HEK293 (cell line): ENCODE measurements at regions not wholly inside any gene's neighbourhood (a gene's known extent, or its start where the extent isn't known, plus 50 kb on each side); places are given as distances from the start of the nearest gene placed in this dataset.

Source experiments
- CTCF ChIA-PET: fragments of 350-600 bp; formaldehyde crosslinking; extraction: SDS; loops from one replicate; lab custom pipeline; 2021; ENCODE audit warnings: antibody characterized with exemption; lab: Yijun Ruan, JAX
- POLR2A ChIA-PET: fragments of 300-600 bp; formaldehyde crosslinking; extraction: SDS; loops from one replicate; lab custom pipeline; 2020; ENCODE audit warnings: antibody characterized with exemption, inconsistent platforms; lab: Yijun Ruan, JAX
- H3K27ac ChIP-seq: fragments of 200-500 bp; sonication (Bioruptor generic); 2 replicates; pipeline ENCODE4 v1.5.1; 2014; ENCODE audit warnings: low read depth, low read length, control low read depth, inconsistent platforms; ENCODE audit errors: extremely low read depth
- H3K36me3 ChIP-seq, 2 experiments: fragments of 200-500 bp in 1 of 2; sonication (Bioruptor generic) in 1 of 2; 1 replicate in 1 of 2; 2 replicates in 1 of 2; pipeline ENCODE4 v1.5.1; 2014 to 2017; ENCODE audit warnings: inconsistent platforms in 2 of 2, low read length in 2 of 2; ENCODE audit not compliant: control insufficient read depth in 2 of 2, insufficient read depth in 1 of 2
- H3K4me1 ChIP-seq: fragments of 200-500 bp; sonication (Bioruptor generic); 2 replicates; pipeline ENCODE4 v1.5.1; 2014; ENCODE audit warnings: mild to moderate bottlenecking, low read length, inconsistent platforms; ENCODE audit not compliant: control insufficient read depth, insufficient read depth
- H3K4me3 ChIP-seq: 2 replicates; pipeline ENCODE4 v1.5.1; 2011; ENCODE audit warnings: low read depth, mild to moderate bottlenecking, control low read depth, low read length, moderate library complexity
- H3K9me3 ChIP-seq: fragments of 200-500 bp; sonication (Bioruptor generic); 2 replicates; pipeline ENCODE4 v1.5.1; 2014; ENCODE audit warnings: low read depth, low read length, inconsistent platforms; ENCODE audit not compliant: control insufficient read depth, insufficient read depth
- EGR2 ChIP-seq: fragments of 450-650 bp; formaldehyde crosslinking; IDR thresholded peaks from 2 replicates; pipeline ENCODE4 v1.5.1; 2016; ENCODE audit warnings: low read depth, missing biosample characterization, missing genetic modification characterization
- FEZF1 ChIP-seq: fragments of 450-650 bp; formaldehyde crosslinking; IDR thresholded peaks from 2 replicates; pipeline ENCODE4 v1.5.1; 2016; ENCODE audit warnings: missing biosample characterization, missing genetic modification characterization
- HOXD13 ChIP-seq: sonication (generic); formaldehyde crosslinking; IDR thresholded peaks from 2 replicates; pipeline ENCODE4 v1.8.0; 2022; ENCODE audit warnings: missing genetic modification reagents, borderline replicate concordance
- MYNN ChIP-seq: fragments of 450-650 bp; formaldehyde crosslinking; IDR thresholded peaks from 2 replicates; pipeline ENCODE4 v1.5.1; 2016; ENCODE audit warnings: missing biosample characterization, missing genetic modification characterization, borderline replicate concordance
- SP3 ChIP-seq: fragments of 450-650 bp; formaldehyde crosslinking; IDR thresholded peaks from 2 replicates; pipeline ENCODE4 v1.5.1; 2016; ENCODE audit warnings: missing biosample characterization, missing genetic modification characterization
- ZFP41 ChIP-seq: fragments of 450-650 bp; formaldehyde crosslinking; IDR thresholded peaks from 2 replicates; pipeline ENCODE4 v1.5.1; 2016; ENCODE audit warnings: missing biosample characterization, missing genetic modification characterization, borderline replicate concordance
- ZNF350 ChIP-seq: fragments of 450-650 bp; formaldehyde crosslinking; IDR thresholded peaks from 2 replicates; pipeline ENCODE4 v1.5.0; 2017; ENCODE audit warnings: missing biosample characterization, mild to moderate bottlenecking, missing genetic modification characterization
- ZNF354C ChIP-seq: fragments of 450-650 bp; formaldehyde crosslinking; IDR thresholded peaks from 2 replicates; pipeline ENCODE4 v1.5.1; 2016; ENCODE audit warnings: missing biosample characterization, missing genetic modification characterization, low read depth, borderline replicate concordance
- ZNF423 ChIP-seq: fragments of 450-650 bp; formaldehyde crosslinking; IDR thresholded peaks from 2 replicates; pipeline ENCODE4 v1.5.1; 2016; ENCODE audit warnings: missing biosample characterization, missing genetic modification characterization
- ZNF510 ChIP-seq: fragments of 450-650 bp; formaldehyde crosslinking; IDR thresholded peaks from 2 replicates; pipeline ENCODE4 v1.5.1; 2018; ENCODE audit warnings: mild to moderate bottlenecking, missing genetic modification characterization, missing biosample characterization; ENCODE audit not compliant: insufficient replicate concordance
- ZNF585B ChIP-seq: fragments of 450-650 bp; formaldehyde crosslinking; IDR thresholded peaks from 2 replicates; pipeline ENCODE4 v1.5.1; 2016; ENCODE audit warnings: missing biosample characterization, missing genetic modification characterization
- ZNF654 ChIP-seq: fragments of 450-650 bp; formaldehyde crosslinking; IDR thresholded peaks from 2 replicates; pipeline ENCODE4 v1.5.1; 2016; ENCODE audit warnings: low read depth, missing biosample characterization, missing genetic modification characterization
- ZNF768 ChIP-seq: fragments of 450-650 bp; formaldehyde crosslinking; IDR thresholded peaks from 2 replicates; pipeline ENCODE4 v1.5.1; 2018; ENCODE audit warnings: missing biosample characterization, mild to moderate bottlenecking, missing genetic modification characterization
- ZNF791 ChIP-seq: fragments of 450-650 bp; formaldehyde crosslinking; IDR thresholded peaks from 2 replicates; pipeline ENCODE4 v1.5.1; 2016; ENCODE audit warnings: missing biosample characterization, missing genetic modification characterization
- ZNF837 ChIP-seq: fragments of 450-650 bp; formaldehyde crosslinking; IDR thresholded peaks from 2 replicates; pipeline ENCODE4 v1.5.1; 2016; ENCODE audit warnings: missing biosample characterization, missing genetic modification characterization
- TF ChIP-seq, protein P1 (sequence below): IDR thresholded peaks from 2 replicates; pipeline ENCODE4 v1.6.1; 2011; ENCODE audit warnings: mild to moderate bottlenecking, low read depth, low read length, borderline replicate concordance
- TF ChIP-seq, protein P2 (sequence below): fragments of 450-650 bp; IDR thresholded peaks from 2 replicates; pipeline ENCODE4 v1.5.1; 2018; ENCODE audit warnings: missing biosample characterization, missing genetic modification characterization
- TF ChIP-seq, protein P3 (sequence below): fragments of 450-650 bp; formaldehyde crosslinking; IDR thresholded peaks from 2 replicates; pipeline ENCODE4 v1.5.1; 2017; ENCODE audit warnings: missing biosample characterization, missing genetic modification characterization
- TF ChIP-seq, protein P4 (sequence below): fragments of 450-650 bp; formaldehyde crosslinking; IDR thresholded peaks from 2 replicates; pipeline ENCODE4 v1.5.1; 2016; ENCODE audit warnings: missing biosample characterization, missing genetic modification characterization

DNA sequence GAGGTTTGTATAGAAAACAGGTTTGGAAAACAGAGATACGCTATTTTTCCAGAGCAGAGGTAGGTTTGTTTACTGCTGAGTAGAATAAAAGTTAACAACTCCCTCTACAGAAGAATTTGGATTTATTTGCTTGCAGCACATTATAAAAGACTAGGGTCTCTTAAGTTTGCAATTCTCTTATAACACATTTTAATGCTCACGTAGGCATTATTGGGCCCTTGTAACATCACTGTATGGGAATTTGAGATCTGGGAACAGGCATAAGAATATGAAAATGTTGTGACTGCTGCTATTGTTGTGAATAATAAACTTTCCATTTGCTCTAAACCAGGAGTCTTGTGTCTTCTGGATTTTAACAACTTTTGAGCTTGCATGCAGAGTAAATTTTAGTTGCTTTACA is 128.3 kb upstream of the CADM2 start:
- CTCF ChIA-PET = no interaction called here
- Histone ChIP-seq H3K27ac (no peak overlapping the region), H3K4me3 (no peak overlapping the region), H3K36me3 (no peaks in the 10 kb centered on the region), H3K4me1 (no peaks in the 10 kb centered on the region), H3K9me3 (no peaks in the 10 kb centered on the region)
- POLR2A ChIA-PET = no interaction called here
- TF ChIP-seq, protein P1, sequence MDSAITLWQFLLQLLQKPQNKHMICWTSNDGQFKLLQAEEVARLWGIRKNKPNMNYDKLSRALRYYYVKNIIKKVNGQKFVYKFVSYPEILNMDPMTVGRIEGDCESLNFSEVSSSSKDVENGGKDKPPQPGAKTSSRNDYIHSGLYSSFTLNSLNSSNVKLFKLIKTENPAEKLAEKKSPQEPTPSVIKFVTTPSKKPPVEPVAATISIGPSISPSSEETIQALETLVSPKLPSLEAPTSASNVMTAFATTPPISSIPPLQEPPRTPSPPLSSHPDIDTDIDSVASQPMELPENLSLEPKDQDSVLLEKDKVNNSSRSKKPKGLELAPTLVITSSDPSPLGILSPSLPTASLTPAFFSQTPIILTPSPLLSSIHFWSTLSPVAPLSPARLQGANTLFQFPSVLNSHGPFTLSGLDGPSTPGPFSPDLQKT = no peak
- TF ChIP-seq HOXD13 (no peak), SP3 (tag by site-specific recombination) (no peak), ZNF510 (no peak), ZNF768 (tag by site-specific recombination) (no peak), MYNN (no peak), ZNF350 (tag by site-specific recombination) (no peak), ZNF585B (no peak), ZNF791 (tag by site-specific recombination) (no peak), ZNF654 (no peak), ZFP41 (tag by site-specific recombination) (no peak), FEZF1 (tag by site-specific recombination) (no peak), ZNF354C (tag by site-specific recombination) (no peak)
- TF ChIP-seq, protein P2, sequence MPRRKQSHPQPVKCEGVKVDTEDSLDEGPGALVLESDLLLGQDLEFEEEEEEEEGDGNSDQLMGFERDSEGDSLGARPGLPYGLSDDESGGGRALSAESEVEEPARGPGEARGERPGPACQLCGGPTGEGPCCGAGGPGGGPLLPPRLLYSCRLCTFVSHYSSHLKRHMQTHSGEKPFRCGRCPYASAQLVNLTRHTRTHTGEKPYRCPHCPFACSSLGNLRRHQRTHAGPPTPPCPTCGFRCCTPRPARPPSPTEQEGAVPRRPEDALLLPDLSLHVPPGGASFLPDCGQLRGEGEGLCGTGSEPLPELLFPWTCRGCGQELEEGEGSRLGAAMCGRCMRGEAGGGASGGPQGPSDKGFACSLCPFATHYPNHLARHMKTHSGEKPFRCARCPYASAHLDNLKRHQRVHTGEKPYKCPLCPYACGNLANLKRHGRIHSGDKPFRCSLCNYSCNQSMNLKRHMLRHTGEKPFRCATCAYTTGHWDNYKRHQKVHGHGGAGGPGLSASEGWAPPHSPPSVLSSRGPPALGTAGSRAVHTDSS (tag by site-specific recombination) = no peak
- TF ChIP-seq, protein P3, sequence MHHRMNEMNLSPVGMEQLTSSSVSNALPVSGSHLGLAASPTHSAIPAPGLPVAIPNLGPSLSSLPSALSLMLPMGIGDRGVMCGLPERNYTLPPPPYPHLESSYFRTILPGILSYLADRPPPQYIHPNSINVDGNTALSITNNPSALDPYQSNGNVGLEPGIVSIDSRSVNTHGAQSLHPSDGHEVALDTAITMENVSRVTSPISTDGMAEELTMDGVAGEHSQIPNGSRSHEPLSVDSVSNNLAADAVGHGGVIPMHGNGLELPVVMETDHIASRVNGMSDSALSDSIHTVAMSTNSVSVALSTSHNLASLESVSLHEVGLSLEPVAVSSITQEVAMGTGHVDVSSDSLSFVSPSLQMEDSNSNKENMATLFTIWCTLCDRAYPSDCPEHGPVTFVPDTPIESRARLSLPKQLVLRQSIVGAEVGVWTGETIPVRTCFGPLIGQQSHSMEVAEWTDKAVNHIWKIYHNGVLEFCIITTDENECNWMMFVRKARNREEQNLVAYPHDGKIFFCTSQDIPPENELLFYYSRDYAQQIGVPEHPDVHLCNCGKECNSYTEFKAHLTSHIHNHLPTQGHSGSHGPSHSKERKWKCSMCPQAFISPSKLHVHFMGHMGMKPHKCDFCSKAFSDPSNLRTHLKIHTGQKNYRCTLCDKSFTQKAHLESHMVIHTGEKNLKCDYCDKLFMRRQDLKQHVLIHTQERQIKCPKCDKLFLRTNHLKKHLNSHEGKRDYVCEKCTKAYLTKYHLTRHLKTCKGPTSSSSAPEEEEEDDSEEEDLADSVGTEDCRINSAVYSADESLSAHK = no peak

DNA sequence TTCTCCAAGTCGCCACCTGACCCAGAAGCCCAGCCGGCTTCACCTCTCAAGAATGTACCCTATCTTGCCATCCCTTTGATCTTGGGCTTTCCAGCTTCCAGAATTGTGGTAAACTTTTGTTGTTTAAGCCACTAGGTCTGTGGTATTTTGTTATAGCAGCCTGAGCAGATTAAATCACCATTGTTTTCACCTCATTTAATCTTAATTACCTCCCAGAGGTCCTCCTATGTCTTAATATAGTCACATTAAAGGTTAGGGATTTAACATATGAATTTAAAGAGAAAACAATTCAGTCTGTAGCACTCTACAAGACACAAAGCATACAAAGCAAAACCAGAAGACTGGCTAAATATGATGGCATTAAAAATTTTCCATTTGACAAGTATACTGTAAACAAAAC is 123.4 kb upstream of the CADM2 start:
- POLR2A ChIA-PET = no interaction called here
- Histone ChIP-seq H3K9me3 (no peaks in the 10 kb centered on the region), H3K36me3 (no peaks in the 10 kb centered on the region), H3K4me1 (no peaks in the 10 kb centered on the region), H3K27ac (no peak overlapping the region), H3K4me3 (no peak overlapping the region)
- TF ChIP-seq EGR2 = no peak
- TF ChIP-seq, protein P4, sequence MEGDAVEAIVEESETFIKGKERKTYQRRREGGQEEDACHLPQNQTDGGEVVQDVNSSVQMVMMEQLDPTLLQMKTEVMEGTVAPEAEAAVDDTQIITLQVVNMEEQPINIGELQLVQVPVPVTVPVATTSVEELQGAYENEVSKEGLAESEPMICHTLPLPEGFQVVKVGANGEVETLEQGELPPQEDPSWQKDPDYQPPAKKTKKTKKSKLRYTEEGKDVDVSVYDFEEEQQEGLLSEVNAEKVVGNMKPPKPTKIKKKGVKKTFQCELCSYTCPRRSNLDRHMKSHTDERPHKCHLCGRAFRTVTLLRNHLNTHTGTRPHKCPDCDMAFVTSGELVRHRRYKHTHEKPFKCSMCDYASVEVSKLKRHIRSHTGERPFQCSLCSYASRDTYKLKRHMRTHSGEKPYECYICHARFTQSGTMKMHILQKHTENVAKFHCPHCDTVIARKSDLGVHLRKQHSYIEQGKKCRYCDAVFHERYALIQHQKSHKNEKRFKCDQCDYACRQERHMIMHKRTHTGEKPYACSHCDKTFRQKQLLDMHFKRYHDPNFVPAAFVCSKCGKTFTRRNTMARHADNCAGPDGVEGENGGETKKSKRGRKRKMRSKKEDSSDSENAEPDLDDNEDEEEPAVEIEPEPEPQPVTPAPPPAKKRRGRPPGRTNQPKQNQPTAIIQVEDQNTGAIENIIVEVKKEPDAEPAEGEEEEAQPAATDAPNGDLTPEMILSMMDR (tag by site-specific recombination) = no peak
- CTCF ChIA-PET = no interaction called here

GRCh38 chr3:84836961-84837360 is 121.8 kb upstream of the CADM2 start:
- Histone ChIP-seq H3K4me3 (no peak overlapping the region), H3K36me3 (no peaks in the 10 kb centered on the region), H3K4me1 (no peaks in the 10 kb centered on the region), H3K27ac (no peak overlapping the region), H3K9me3 (no peaks in the 10 kb centered on the region)
- CTCF ChIA-PET = interaction anchor here (0.6 kb wide), 1 partner anchor 152 kb away, joined by 3 read pairs; no protein-coding TSS in a partner anchor
- TF ChIP-seq ZNF837 (tag by site-specific recombination) = no peak
- TF ChIP-seq ZNF423 (tag by site-specific recombination) = no peak
- POLR2A ChIA-PET = no interaction called here
